NT2/D1 (cell line): ENCODE measurements at regions not wholly inside any gene's neighbourhood (a gene's known extent, or its start where the extent isn't known, plus 50 kb on each side); places are given as distances from the start of the nearest gene placed in this dataset.

Experiments
- SUZ12 ChIP-seq: IDR thresholded peaks from 2 replicates; pipeline ENCODE4 v1.6.1; 2011; ENCODE audit not compliant: insufficient read length, insufficient read depth; ENCODE audit errors: extremely low read depth
- YY1 ChIP-seq: IDR thresholded peaks from 2 replicates; pipeline ENCODE4 v1.6.1; 2011; ENCODE audit not compliant: insufficient read length, insufficient read depth

DNA sequence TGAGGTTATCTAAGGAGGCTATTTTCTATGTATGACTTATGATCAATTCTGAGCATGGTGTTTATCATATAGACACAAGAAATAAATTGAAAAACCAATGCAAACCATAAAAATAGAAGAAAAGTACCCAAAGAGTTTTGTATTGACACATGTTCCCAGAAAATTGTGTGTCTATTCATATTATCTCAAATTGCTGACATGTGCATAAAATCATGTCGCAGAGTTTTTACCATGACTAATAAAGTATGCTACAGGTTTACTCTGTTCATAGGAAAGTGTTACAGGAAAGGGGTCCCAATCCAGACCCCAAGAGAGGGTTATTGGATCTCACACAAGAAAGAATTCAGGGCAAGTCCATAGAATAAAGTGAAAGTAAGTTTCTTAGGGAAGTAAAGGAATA, 290.7 kb upstream of the NRXN1 start:
- TF ChIP-seq SUZ12 (no peak), YY1 (no peak)
